ENCODE measurements at regions not wholly inside any gene's neighbourhood (a gene's known extent, or its start where the extent isn't known, plus 50 kb on each side); places are given as distances from the start of the nearest gene placed in this dataset.
"Not testable (repeated sequence)": the region's sequence is repeated elsewhere in the genome, so short reads cannot be mapped to it uniquely, and the experiment has no call there.

DNA sequence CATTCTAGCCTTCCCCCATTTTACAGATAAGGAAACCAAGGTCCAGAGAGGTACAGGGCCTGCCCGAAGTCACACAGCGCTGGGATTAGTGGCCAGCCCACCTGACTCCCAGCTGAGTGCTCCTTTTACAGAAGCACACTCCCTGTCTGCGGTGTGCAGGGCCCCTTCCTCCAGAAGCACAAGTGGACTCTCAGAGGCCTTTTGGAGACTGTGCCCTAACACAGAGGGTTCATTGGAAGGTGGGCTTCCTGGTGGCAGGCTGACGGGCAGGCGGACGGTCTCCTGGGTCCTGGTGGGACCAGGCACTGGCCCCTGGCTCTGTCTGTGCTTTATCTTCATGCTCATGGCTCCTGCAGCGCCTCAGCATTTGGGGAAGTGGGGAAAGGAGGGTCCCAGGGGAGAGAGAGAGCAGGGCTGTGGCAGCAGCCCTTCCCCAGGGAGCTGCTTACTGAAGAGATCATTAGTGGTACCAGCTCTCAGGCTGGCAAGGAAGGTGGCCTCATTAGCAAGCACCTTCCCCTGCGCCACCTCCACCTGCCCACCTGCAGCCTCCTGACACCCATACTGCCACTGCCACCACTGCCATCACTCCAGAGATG lies 83.1 kb upstream of the GOLGA6L4 start:
- not testable (repeated sequence) for DNase-seq (ENCODE audit: low read depth)

DNA sequence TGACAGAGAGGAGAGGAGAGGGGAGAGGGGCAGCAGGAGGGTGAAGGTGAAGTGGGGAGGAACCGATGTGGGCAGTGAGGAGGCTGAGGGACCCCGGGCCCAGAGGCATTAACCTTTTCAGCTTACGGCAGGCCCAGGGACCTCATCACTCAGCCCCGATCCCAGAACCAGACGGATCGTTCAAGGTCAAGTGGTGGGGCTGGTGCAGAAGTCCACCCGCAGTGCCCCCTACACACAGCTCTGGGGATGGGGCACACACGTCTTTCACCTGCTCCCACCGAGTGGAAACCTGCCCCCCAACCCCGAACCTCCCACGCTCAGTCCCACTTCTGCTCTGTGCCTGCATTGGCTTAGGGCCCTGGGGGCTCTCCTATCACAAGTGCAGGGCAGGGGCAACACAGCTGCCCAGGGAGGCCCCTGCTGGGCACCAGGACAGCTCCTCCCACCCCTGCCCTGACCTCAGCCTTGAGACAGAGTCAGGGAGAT lies 81.9 kb upstream of the GOLGA6L4 start:
- DNase-seq (ENCODE audit: low read depth): not testable (repeated sequence)

DNA sequence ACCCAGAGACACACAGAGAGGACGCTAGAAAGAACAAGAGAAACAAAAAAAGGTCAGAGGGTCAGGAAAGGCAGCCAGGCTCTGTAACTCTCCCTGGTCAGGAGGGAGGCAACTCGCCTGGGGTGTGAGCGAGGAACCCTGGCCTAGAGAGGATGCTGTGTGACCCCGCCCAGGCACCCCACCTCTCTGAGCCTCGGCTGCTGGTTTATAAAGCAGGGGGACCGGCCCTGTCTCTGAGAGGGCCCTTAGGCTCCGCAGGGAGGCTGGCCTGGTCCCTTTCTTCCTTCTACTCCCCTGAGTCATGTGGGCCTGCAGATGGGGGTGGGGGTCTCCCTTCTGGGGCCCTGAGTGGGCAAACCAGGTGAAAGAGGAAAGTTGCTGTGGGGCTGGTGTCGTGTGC lies 81.3 kb upstream of the GOLGA6L4 start:
- DNase-seq (ENCODE audit: low read depth): not testable (repeated sequence)

DNA sequence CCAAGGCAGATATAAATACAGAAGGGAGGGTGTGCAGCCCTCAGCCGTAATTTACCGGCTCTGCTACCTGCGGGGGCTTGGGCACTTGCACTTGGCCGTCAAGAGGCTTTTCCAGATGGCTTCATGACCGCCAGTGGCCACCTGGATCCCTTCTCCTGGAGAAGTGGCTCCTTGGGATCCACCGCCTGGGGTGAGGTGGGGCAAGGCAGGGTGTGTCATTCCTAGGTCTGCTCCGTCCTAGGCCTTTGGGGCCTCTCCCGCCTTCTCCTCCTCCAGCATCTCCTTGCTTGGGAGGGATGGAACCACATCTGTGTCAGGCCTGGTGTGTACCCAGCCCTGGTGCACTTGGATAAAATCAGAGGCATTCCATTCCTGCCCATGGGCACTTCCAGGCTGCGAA lies 80.8 kb upstream of the GOLGA6L4 start:
- DNase-seq (ENCODE audit: low read depth): not testable (repeated sequence)

DNA sequence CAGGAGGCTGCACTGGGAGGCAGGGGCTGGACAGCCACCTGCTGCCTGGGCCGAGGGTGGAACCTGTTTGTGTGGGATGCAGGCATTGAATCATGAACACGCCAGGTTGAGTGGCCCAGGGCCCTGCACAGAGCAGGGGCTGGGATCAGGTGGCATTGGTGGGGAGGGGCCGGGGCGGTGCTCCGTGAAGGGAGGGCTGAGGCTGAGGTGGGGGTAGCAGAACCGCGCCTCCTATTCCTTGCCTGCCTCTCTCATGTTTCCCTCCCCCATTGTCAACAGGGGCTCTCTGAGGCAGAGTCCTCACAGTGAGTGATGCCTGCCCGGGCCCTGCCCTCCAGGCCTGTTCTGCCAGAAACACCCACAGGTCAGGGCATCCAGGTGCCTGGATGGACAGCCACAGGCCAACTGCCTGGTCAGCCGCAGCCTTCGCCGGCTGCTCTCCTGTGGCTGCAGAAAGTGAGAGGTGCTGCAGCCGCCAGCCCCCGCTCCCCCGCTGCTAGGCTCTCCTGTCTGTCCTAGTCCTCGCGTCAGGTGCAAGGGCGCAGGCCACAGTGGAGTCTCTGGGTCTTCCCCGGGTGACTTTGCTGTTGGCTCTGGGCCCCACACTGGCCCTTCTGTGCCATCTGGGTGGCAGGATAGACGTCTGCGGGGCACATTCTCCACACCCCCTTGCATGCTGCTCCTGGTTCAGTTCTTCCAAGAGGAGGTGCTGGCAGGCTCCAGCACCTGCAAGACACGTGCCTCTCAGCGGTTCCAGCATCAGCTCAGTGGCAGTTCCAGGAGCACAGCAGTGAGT lies 79.6 kb upstream of the GOLGA6L4 start:
- not testable (repeated sequence) for DNase-seq (ENCODE audit: low read depth)

DNA sequence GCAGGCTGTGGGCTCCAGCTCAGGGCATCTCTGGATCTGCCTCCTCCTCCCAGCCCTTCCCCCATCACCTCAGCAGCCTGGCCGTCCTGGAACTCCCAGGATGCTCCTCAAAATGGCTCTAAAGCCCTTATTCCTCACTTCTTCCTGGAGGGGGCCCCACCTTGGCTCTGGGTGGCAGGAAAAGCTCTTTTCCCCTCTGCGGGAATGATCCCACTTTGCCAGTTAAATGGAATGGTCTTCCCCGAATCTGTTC lies 79.1 kb upstream of the GOLGA6L4 start:
- DNase-seq (ENCODE audit: low read depth): not testable (repeated sequence)

DNA sequence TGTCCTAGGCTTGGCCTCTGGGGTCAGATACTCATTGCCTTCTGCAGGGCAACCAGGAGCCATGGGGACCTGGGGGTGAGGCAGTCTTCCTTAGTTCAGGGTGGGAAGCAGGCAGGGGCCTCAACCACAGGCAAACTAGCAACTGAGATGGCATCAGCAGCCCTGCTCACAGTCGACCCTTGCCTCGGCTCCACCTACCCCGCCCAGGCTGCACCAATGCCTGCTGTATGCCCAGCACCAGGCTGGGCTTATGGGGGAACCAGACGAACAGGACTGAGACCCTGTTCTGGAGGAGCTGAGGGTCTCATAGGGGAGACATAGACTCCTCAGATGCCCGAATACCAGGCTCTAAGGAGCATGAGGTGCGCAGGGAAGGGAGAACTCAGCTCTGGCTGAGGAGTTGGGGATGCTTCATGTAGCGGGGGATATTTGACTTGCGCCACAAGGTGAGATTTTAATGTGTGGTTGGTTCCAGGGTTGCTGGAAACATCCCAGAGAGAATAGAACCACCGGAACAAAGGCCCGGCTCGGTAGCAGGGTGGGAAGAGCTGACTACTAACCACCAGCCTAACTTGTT lies 78.4 kb upstream of the GOLGA6L4 start:
- DNase-seq (ENCODE audit: low read depth): not testable (repeated sequence)

DNA sequence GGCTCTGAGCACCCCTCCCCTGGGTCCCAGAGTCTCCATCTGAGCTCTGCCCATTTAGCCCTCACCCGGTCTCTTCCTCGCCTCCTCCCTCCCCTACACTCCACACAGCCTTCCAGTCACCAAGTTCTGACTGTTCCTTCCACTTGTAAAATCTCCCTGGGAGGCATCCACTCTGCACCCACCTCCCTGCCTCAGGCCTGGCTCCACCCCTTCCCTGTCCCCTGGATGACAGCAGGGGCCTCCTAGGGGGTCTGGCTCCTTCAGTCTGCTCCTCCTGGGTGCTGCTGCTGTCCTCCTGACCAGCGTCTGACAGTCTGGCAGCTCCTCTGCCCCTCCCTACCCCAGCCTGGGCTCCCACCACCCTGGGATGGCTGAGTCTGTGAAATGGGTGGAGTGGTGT lies 77.7 kb upstream of the GOLGA6L4 start:
- not testable (repeated sequence) for DNase-seq (ENCODE audit: low read depth)

DNA sequence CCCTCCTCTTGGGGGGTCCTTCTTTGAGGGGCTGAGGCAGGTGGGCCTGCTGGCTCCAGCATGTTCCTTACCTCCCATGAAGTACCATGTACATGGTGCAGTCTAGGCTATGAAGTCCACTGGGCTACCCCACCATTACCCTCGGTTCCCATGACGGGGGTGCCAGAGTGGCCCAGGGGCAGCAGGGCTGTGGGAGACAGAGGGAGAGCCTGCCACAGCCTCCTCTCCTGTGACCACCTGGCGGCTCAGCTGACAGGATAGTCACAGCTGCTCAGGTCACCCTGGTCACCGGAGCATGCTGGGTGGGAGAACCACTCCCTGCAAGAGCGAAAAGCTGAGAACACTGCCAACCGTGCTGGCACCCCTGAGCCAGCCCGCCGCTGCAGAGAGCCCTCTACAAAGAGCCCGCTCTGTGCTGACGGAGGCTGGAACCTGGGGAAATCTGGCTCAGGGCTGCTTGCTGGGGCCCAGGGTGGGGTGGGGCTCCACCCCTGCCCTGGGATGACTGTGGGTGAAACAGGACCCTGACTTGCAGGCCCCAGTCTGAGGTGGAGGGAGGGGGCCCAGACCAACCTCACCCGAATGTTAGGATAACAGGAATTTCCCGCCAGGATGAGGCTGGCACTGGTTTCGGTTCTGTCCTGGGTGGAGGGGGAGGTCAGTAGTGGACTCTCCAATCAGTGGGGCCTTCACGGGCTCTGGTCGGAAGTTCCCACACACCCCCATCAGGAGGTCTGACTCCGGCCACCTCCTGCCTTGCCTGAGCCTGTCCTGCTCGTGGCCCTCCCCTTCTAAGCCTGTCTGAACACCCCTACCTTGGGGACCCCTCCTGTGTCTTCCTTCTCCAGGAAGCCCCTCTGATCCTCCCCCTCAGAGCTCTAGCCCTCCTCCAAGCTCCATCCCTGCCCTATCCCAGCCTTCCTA lies 76.0 kb upstream of the GOLGA6L4 start:
- not testable (repeated sequence) for DNase-seq (ENCODE audit: low read depth)

DNA sequence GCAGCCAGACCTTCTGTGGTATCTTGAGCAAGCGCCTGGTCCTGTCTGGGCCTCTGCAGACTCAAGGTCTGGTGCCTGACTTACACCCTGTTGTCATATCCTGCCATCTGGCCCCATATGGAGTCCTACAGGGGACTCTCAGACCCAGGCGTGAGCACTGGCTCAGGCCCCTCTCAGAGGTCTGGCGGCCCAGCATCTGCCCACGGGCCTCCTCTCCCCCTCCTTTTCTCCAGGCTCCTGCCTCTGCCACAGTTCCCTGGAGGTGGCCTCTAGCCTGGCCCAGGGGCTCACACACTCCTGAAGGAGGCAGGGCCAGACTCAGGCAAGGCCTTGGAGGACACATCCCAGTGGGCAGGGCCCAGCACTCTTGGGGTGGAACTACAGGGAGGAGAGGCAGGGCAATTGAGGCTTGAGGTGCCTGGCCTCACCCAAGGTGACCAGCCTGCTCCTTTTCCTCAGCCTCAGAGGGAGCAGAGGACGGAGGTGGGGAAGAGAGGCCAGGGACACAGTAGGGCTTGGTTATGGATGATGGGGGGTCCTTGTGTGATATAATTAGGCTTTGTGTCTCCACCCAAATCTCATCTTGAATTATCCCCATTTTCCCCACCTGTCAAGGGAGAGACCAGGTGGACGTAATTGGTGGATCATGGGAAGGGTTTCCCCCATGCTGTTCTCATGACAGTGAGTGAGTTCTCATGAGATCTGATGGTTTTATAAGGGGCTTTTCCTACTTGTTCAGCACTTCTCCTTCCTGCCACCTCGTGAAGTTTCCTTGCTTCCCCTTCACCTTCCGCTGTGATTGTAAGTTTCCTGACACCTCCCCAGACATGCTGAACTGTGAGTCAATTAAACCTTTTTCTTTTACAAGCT lies 70.9 kb upstream of the GOLGA6L4 start:
- DNase-seq (ENCODE audit: low read depth): not testable (repeated sequence)

DNA sequence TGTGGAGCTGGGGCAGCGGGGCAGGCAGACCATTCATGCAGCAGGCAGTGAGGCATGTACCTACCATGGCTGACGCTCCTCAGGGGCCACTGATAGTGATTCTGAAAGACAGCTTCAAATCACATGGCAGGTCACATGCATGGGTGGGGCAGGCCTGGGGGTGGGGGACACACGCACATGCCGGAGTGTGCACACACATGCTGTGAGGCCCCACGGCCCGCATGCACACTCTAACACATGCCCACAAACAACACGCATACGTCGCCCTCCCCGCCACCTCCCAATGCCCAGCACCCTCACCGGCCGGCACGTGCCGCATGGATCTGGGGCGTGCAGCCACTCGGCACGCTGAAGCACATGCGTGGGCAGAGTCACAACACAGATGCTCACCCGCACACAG lies 65.5 kb upstream of the GOLGA6L4 start:
- DNase-seq (ENCODE audit: low read depth): not testable (repeated sequence)

DNA sequence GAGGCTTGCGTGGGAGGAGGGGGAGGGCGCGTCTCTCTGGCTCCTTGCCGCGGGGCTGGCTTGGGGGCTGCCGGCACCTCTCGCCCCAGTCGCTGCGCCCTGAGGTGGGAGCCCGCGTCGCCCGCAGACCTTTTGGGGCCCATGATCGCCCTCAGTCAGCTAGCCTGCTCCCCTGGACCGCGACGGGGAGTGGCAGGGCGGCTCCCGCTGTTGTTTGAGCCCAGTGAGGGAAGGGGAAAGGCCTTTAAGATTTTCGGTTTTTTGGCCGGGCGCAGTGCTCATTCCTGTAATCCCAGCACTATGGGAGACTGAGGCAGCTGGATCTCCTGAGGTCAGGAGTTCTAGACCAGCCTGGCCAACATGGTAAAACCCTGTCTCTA lies 62.4 kb upstream of the GOLGA6L4 start:
- not testable (repeated sequence) for DNase-seq (ENCODE audit: low read depth)
